ENCODE measurements at regions not wholly inside any gene's neighbourhood (a gene's known extent, or its start where the extent isn't known, plus 50 kb on each side); places are given as distances from the start of the nearest gene placed in this dataset.

GRCh38 chr17:33534087-33534486, 241.0 kb upstream of the ASIC2 start:
- no peak for FAIRE-seq
- WGBS (ENCODE audit: insufficient coverage, insufficient replicate concordance, low lambda C conversion rate, missing lambda C conversion rate) = 52% methylated on average over 9 of the region's 9 CpGs

More at GRCh38 chr17:33534087-33534486, 241.0 kb upstream of the ASIC2 start:
- Histone ChIP-seq H3K9ac (ENCODE audit: control insufficient read depth, insufficient read depth, low read length) (no peak overlapping the region), H3K4me1 (ENCODE audit: control insufficient read depth, insufficient read depth, low read length) (no peaks in the 10 kb centered on the region), H3K4me3 (no peak overlapping the region), H4K20me1 (ENCODE audit: control insufficient read depth, insufficient read depth) (no peaks in the 10 kb centered on the region), H3K79me2 (ENCODE audit: control insufficient read depth, insufficient read depth, low read length) (no peaks in the 10 kb centered on the region), H3K4me2 (ENCODE audit: control insufficient read depth, insufficient read depth) (no peak overlapping the region), H2AFZ (ENCODE audit: control insufficient read depth, low read depth, low read length) (no peak overlapping the region), H3K27ac (ENCODE audit: control insufficient read depth, insufficient read depth) (no peak overlapping the region), H3K36me3 (ENCODE audit: control insufficient read depth in 2 of 2, insufficient read depth in 2 of 2, low read length in 1 of 2) (no peaks in the 10 kb centered on the region), H3K27me3 (replicated peaks in 1 of 2; ENCODE audit: control insufficient read depth in 2 of 2, insufficient read depth in 2 of 2, low read length in 1 of 2) (peaks cover 0 to 4% of the 10 kb centered on the region in 2 experiments; a peak in 1 of 4 replicates), H3K9me3 (replicated peaks; ENCODE audit: control insufficient read depth, insufficient read depth, low read length) (no peaks in the 10 kb centered on the region)
- intact Hi-C loops (cut with micrococcal nuclease; ENCODE audit: unreplicated experiment) = no loop called here
- DNase-seq (ENCODE audit: low read depth, low spot score) (no peak), ATAC-seq (no peak)
- SMC1A ChIA-PET (ENCODE audit: uncharacterized antibody, unreplicated experiment) = interaction anchor here (1.4 to 1.6 kb wide), 3 partner anchors 9 to 17 kb away, joined by 3 to 4 read pairs (median 4); no protein-coding TSS in a partner anchor
- POLR2A ChIA-PET = no interaction called here
- TF ChIP-seq MEF2B (IDR thresholded peaks at IDR 0.05; ENCODE audit: partially characterized antibody, poor library complexity, severe bottlenecking) (no peak), NFIC (IDR thresholded peaks at IDR 0.05; ENCODE audit: low read depth, low read length) (no peak), MAX (IDR thresholded peaks at IDR 0.05; ENCODE audit: low read depth, low read length) (no peak), CEBPZ (IDR thresholded peaks at IDR 0.05; ENCODE audit: low read depth, low read length) (no peak), RUNX3 (IDR thresholded peaks at IDR 0.05; ENCODE audit: low read length) (no peak), HCFC1 (IDR thresholded peaks at IDR 0.05; ENCODE audit: low read length) (no peak), ZNF274 (IDR thresholded peaks at IDR 0.05; ENCODE audit: insufficient read depth, insufficient read length) (no peak)
- RAD21 ChIA-PET (ENCODE audit: unreplicated experiment) = no interaction called here
- BruUV-seq (replicated peaks) = no TSS peak
- CTCF ChIA-PET = interaction anchor here (1.3 kb wide), 1 partner anchor 14 kb away, joined by 5 read pairs; no protein-coding TSS in a partner anchor
- in situ Hi-C loops (cut with MboI) = loop anchor here (10.0 kb wide), 1 partner anchor 61 kb away; no protein-coding TSS in a partner anchor

Data from GM12878 (cell line).